ENCODE measurements at regions not wholly inside any gene's neighbourhood (a gene's known extent, or its start where the extent isn't known, plus 50 kb on each side); places are given as distances from the start of the nearest gene placed in this dataset.

GRCh38 chr9:11011696-11012095, 398.9 kb upstream of the PTPRD start:
- TF ChIP-seq GATA3 (IDR thresholded peaks at IDR 0.05; ENCODE audit: low read depth, low read length) (no peak), GATA2 (IDR thresholded peaks at IDR 0.05; ENCODE audit: low read depth, low read length) (no peak)
